Activated CD8-positive, alpha-beta memory T cell treated with anti-CD3 and anti-CD28 coated beads for 48 hours (primary cell): ENCODE measurements at regions not wholly inside any gene's neighbourhood (a gene's known extent, or its start where the extent isn't known, plus 50 kb on each side); places are given as distances from the start of the nearest gene placed in this dataset.
"Not testable (repeated sequence)": the region's sequence is repeated elsewhere in the genome, so short reads cannot be mapped to it uniquely, and the experiment has no call there.

Experiments used
- DNase-seq, 3 experiments: peaks; one replicate each; pipeline ENCODE4 v3.0.0-alpha.2; 2020; ENCODE audit warnings: low read depth in 2 of 3, low spot score in 2 of 3

- no peak for DNase-seq
Measured at GRCh38 chr7:28328822-28329660, 83.3 kb upstream of the CREB5 start.

GRCh38 chr7:28329661-28330363, 82.5 kb upstream of the CREB5 start:
- no peak for DNase-seq

GRCh38 chr7:28330384-28331070, 81.8 kb upstream of the CREB5 start:
- DNase-seq: no peak

- DNase-seq: no peak
Measured at GRCh38 chr7:28332046-28332445, 80.3 kb upstream of the CREB5 start.

GRCh38 chr7:28333548-28333947, 78.8 kb upstream of the CREB5 start:
- DNase-seq: not testable (repeated sequence)

GRCh38 chr7:28336806-28337205, 75.5 kb upstream of the CREB5 start:
- no peak for DNase-seq

- DNase-seq: no peak
Measured at GRCh38 chr7:28338041-28338440, 74.3 kb upstream of the CREB5 start.

GRCh38 chr7:28343462-28343861, 68.9 kb upstream of the CREB5 start:
- DNase-seq: no peak

- no peak for DNase-seq
Measured at GRCh38 chr7:28346256-28346655, 66.1 kb upstream of the CREB5 start.

- no peak for DNase-seq
Measured at GRCh38 chr7:28346676-28347363, 65.5 kb upstream of the CREB5 start.

- DNase-seq: no peak
Measured at GRCh38 chr7:28347475-28348318, 64.6 kb upstream of the CREB5 start.

GRCh38 chr7:28348636-28349035, 63.7 kb upstream of the CREB5 start:
- DNase-seq: no peak

GRCh38 chr7:28349637-28350036, 62.7 kb upstream of the CREB5 start:
- no peak for DNase-seq

- DNase-seq: no peak
Measured at GRCh38 chr7:28350662-28351061, 61.7 kb upstream of the CREB5 start.

GRCh38 chr7:28351450-28351849, 60.9 kb upstream of the CREB5 start:
- DNase-seq: no peak

- no peak for DNase-seq
Measured at GRCh38 chr7:28354601-28355402, 57.5 kb upstream of the CREB5 start.

- no peak for DNase-seq
Measured at GRCh38 chr7:28355635-28356319, 56.5 kb upstream of the CREB5 start.

GRCh38 chr7:28356619-28357018, 55.7 kb upstream of the CREB5 start:
- no peak for DNase-seq

- no peak for DNase-seq
Measured at GRCh38 chr7:28358423-28358868, 53.9 kb upstream of the CREB5 start.
